ENCODE measurements at regions not wholly inside any gene's neighbourhood (a gene's known extent, or its start where the extent isn't known, plus 50 kb on each side); places are given as distances from the start of the nearest gene placed in this dataset.
"Not testable (repeated sequence)": the region's sequence is repeated elsewhere in the genome, so short reads cannot be mapped to it uniquely, and the experiment has no call there.

DNA sequence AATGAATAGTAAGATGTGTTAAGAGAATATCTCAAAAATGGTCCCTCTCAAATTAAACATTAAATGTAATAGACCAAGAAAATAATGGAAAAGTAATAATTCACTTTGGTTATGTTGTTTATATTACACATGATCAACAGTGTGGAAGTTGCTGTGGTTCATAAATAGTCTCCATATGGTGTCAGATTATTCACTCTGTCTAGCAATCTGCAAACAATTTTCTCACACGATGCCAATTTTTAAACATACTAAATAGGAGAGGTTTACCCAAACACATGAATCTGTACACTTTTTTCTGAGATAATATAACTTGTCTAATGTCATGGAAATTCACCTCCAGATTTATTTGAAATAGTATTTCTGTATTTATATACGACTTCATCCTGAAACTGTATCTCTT lies 217.4 kb upstream of the FBXL7 start:
- Histone ChIP-seq H3K36me3 (no peaks in the 10 kb centered on the region), H3K4me3 (no peak overlapping the region), H3K9me3 (no peaks in the 10 kb centered on the region), H3K27ac (no peak overlapping the region), H3K4me1 (no peaks in the 10 kb centered on the region), H3K27me3 (no peaks in the 10 kb centered on the region)
- DNase-seq (no peak), ATAC-seq (no peak)
- intact Hi-C loops (cut with DNase I): no loop called here
- TF ChIP-seq, protein P1, sequence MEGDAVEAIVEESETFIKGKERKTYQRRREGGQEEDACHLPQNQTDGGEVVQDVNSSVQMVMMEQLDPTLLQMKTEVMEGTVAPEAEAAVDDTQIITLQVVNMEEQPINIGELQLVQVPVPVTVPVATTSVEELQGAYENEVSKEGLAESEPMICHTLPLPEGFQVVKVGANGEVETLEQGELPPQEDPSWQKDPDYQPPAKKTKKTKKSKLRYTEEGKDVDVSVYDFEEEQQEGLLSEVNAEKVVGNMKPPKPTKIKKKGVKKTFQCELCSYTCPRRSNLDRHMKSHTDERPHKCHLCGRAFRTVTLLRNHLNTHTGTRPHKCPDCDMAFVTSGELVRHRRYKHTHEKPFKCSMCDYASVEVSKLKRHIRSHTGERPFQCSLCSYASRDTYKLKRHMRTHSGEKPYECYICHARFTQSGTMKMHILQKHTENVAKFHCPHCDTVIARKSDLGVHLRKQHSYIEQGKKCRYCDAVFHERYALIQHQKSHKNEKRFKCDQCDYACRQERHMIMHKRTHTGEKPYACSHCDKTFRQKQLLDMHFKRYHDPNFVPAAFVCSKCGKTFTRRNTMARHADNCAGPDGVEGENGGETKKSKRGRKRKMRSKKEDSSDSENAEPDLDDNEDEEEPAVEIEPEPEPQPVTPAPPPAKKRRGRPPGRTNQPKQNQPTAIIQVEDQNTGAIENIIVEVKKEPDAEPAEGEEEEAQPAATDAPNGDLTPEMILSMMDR (IDR thresholded peaks at IDR 0.05): no peak

DNA sequence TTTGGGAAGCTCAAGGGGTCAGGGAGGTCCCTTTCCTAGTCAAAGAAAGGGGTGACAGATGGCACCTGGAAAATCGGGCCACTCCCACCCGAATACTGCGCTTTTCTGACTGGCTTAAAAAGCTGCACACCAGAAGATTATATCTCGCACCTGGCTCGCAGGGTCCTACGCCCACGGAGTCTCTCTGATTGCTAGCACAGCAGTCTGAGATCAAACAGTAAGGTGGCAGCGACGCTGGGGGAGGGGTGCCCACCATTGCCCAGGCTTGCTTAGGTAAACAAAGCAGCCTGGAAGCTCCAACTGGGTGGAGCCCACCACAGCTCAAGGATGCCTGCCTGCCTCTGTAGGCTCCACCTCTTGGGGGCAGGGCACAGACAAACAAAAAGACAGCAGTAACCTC lies 228.4 kb upstream of the FBXL7 start:
- H3K27me3 ChIP-seq; DNase-seq; intact Hi-C loops (cut with DNase I); H3K4me3 ChIP-seq; H3K9me3 ChIP-seq; H3K27ac ChIP-seq; H3K36me3 ChIP-seq; ATAC-seq; H3K4me1 ChIP-seq: not testable (repeated sequence)

DNA sequence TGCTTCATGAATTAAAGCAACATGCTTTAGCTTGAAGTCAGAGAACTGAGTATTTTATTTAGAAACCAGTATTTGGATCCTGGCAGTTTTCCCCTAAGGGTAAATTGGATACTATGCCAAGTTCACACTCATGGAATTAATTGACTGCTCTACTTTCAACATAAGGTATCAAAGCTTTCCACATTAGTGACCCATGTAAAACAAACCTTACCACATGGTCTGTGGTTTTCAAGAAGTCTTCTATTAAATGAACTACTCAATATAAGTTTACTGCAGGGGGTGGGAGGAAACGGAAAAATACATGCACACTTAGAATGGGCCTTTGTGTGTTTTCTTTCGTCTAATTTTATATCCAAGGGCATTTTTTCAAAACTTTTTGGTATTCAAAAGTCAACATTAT lies 232.0 kb upstream of the FBXL7 start:
- peaks cover 0 to 7% of the 10 kb centered on the region in 2 donors for H3K9me3 ChIP-seq
- ATAC-seq: no peak
- DNase-seq: no peak
- H3K4me3 ChIP-seq: no peak overlapping the region
- H3K27ac ChIP-seq: no peak overlapping the region
- TF ChIP-seq, protein P1 (IDR thresholded peaks at IDR 0.05): no peak
- H3K4me1 ChIP-seq: no peaks in the 10 kb centered on the region
- intact Hi-C loops (cut with DNase I): no loop called here
- no peaks in the 10 kb centered on the region for H3K27me3 ChIP-seq
- no peaks in the 10 kb centered on the region for H3K36me3 ChIP-seq

DNA sequence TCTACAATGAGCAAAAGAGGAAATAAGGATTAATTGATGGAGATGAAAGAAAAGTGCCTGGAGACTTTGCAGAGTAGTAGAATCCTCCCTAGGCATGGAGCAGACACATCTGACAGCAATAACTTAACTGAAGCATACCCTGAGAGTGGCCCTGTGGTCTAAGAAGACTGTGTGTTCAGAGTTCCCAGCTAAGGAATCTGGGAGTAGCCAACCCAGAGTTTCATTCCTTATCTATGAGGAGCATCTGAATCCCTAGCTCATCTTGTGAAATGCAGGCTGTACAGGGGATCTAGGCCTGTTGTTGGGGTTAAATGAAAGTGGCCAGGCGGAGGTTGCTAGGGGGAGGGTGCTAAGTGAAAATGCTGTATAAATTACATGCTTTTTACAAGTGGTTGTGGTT lies 233.1 kb upstream of the FBXL7 start:
- Histone ChIP-seq H3K4me3 (no peak overlapping the region), H3K4me1 (no peaks in the 10 kb centered on the region), H3K36me3 (no peaks in the 10 kb centered on the region), H3K9me3 (peaks cover 0 to 7% of the 10 kb centered on the region in 2 donors), H3K27ac (no peak overlapping the region), H3K27me3 (no peaks in the 10 kb centered on the region)
- no peak for DNase-seq
- intact Hi-C loops (cut with DNase I): no loop called here
- TF ChIP-seq, protein P1 (IDR thresholded peaks at IDR 0.05): no peak
- ATAC-seq: no peak

DNA sequence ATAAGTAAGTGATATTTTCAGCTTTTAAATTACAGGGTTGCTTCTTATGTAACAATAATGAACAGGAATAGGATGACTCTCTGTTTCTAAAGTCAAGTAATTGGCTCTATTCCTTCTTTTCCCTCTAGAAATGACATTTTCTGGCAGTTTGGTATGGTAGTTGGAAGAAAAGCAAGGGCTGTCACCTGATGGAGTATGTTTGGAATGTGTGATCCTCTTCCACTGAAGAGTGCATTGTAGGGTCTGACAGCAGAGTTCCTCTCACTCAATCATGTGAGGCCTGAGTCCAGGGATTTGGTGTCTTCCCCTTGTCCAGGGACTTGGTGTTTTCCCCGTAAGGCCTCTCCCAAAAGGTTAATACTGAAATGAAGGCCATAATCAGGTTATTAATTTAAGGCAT lies 233.8 kb upstream of the FBXL7 start:
- peaks cover 0 to 7% of the 10 kb centered on the region in 2 donors for H3K9me3 ChIP-seq
- no peaks in the 10 kb centered on the region for H3K27me3 ChIP-seq
- no peak for ATAC-seq
- H3K4me3 ChIP-seq: no peak overlapping the region
- H3K4me1 ChIP-seq: no peaks in the 10 kb centered on the region
- TF ChIP-seq, protein P1 (IDR thresholded peaks at IDR 0.05): no peak
- DNase-seq: no peak
- no peak overlapping the region for H3K27ac ChIP-seq
- H3K36me3 ChIP-seq: no peaks in the 10 kb centered on the region
- intact Hi-C loops (cut with DNase I): no loop called here

DNA sequence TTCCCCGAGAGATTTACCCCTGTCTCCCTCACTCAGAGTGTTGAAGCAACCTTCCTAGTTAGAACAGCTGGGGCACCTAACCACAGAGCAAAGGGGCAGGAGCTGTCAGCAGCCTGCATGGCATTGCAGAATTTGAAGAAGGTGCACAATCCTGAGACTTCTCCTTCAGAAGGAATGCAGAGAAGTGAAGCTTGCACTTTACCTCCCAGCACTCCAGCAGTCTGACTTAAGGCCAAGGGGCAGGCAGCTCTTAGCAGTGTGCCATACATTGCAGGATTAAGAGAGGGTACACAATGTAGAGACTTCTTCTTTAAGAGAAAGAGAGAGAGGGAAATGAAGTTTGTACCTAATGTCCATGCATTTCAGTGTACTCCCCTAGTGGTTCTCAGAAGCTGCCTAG lies 236.0 kb upstream of the FBXL7 start:
- intact Hi-C loops (cut with DNase I): no loop called here
- TF ChIP-seq, protein P1 (IDR thresholded peaks at IDR 0.05): no peak
- ATAC-seq (no peak), DNase-seq (no peak)
- Histone ChIP-seq H3K27ac (no peak overlapping the region), H3K27me3 (no peaks in the 10 kb centered on the region), H3K4me1 (no peaks in the 10 kb centered on the region), H3K9me3 (peaks cover 0 to 7% of the 10 kb centered on the region in 2 donors), H3K36me3 (no peaks in the 10 kb centered on the region), H3K4me3 (no peak overlapping the region)

All from left lung (tissue), 4 donors.